Suppressor macrophage treated with lipopolysaccharide for 4 hours (primary cell): ENCODE measurements at regions not wholly inside any gene's neighbourhood (a gene's known extent, or its start where the extent isn't known, plus 50 kb on each side); places are given as distances from the start of the nearest gene placed in this dataset.

Source experiments
- DNase-seq: peaks from one replicate; pipeline ENCODE4 v3.0.0-alpha.2; 2020

- DNase-seq, result peak; percentile 12
These were observed 53.1 kb upstream of the TRIM67 start for GRCh38 chr1:231108516-231109302.

- DNase-seq, result no peak
These were observed 54.1 kb upstream of the TRIM67 start for GRCh38 chr1:231107600-231108326.

GRCh38 chr1:231107151-231107550 is 54.7 kb upstream of the TRIM67 start:
- no peak for DNase-seq

- DNase-seq, result peak; percentile 25
These were observed 55.5 kb upstream of the TRIM67 start for GRCh38 chr1:231106347-231106746.

- no peak for DNase-seq
These were observed 56.9 kb upstream of the TRIM67 start for GRCh38 chr1:231104917-231105316.

GRCh38 chr1:231103961-231104360 is 57.9 kb upstream of the TRIM67 start:
- no peak for DNase-seq

GRCh38 chr1:231099996-231100767 is 60.1 kb upstream of the FAM89A start:
- DNase-seq, result no peak

- no peak for DNase-seq
These were observed 59.3 kb upstream of the FAM89A start for GRCh38 chr1:231099311-231099710.

- DNase-seq, result no peak
These were observed 55.5 kb upstream of the FAM89A start for GRCh38 chr1:231095595-231095994.

GRCh38 chr1:231094421-231094820 is 54.4 kb upstream of the FAM89A start:
- no peak for DNase-seq

- DNase-seq, result peak; percentile 68
These were observed 53.3 kb upstream of the FAM89A start for GRCh38 chr1:231093156-231093922.

GRCh38 chr1:231092380-231092779 is 52.3 kb upstream of the FAM89A start:
- DNase-seq, result no peak

GRCh38 chr1:231091831-231092301 is 51.8 kb upstream of the FAM89A start:
- DNase-seq, result peak; percentile 65

- DNase-seq, result no peak
These were observed 51.4 kb upstream of the FAM89A start for GRCh38 chr1:231091415-231091814.
